Loucy (cell line): ENCODE measurements at regions not wholly inside any gene's neighbourhood (a gene's known extent, or its start where the extent isn't known, plus 50 kb on each side); places are given as distances from the start of the nearest gene placed in this dataset.

ENCODE experiments used
- EZH2phosphoT487 ChIP-seq: fragments of 200-600 bp; IDR thresholded peaks from 2 replicates; pipeline ENCODE4 v1.6.1; 2018; ENCODE audit warnings: antibody characterized with exemption, mild to moderate bottlenecking, moderate library complexity, borderline replicate concordance
- TF ChIP-seq, protein P1 (sequence below): fragments of 200-600 bp; sonication (generic); conservative IDR thresholded peaks from 2 replicates; pipeline ENCODE4 v1.5.1; 2014; ENCODE audit warnings: mild to moderate bottlenecking, antibody characterized with exemption, low read length

DNA sequence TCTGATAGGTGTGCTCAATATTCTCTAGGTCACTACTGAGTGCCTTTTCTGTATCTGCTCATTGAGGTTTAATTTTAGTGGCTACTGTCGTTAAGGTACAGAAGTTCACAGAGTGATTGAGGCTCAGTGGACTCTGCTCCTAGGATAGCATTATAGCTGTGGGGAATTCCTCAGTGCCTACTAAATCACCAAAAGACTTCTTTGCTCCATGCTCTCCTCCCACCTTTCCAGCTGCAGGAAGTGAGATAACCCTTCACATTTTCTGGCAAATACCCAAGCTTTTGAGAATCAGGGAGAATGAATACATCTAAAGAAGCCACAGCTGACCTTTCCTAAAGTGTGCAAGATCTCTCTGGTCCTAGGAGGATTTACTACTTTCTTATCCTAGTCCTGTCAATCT, 95.2 kb upstream of the FSIP2 start:
- TF ChIP-seq, protein P1, sequence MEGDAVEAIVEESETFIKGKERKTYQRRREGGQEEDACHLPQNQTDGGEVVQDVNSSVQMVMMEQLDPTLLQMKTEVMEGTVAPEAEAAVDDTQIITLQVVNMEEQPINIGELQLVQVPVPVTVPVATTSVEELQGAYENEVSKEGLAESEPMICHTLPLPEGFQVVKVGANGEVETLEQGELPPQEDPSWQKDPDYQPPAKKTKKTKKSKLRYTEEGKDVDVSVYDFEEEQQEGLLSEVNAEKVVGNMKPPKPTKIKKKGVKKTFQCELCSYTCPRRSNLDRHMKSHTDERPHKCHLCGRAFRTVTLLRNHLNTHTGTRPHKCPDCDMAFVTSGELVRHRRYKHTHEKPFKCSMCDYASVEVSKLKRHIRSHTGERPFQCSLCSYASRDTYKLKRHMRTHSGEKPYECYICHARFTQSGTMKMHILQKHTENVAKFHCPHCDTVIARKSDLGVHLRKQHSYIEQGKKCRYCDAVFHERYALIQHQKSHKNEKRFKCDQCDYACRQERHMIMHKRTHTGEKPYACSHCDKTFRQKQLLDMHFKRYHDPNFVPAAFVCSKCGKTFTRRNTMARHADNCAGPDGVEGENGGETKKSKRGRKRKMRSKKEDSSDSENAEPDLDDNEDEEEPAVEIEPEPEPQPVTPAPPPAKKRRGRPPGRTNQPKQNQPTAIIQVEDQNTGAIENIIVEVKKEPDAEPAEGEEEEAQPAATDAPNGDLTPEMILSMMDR = no peak
- TF ChIP-seq EZH2phosphoT487 = no peak
